ENCODE measurements at regions not wholly inside any gene's neighbourhood (a gene's known extent, or its start where the extent isn't known, plus 50 kb on each side); places are given as distances from the start of the nearest gene placed in this dataset.

- no peak for DNase-seq
Observed at GRCh38 chr2:185152186-185152585, 553.9 kb downstream of the ZNF804A start.

GRCh38 chr2:185161701-185162100 lies 563.4 kb downstream of the ZNF804A start:
- DNase-seq, result no peak

- no peak for DNase-seq
Observed at GRCh38 chr2:185174353-185174752, 564.3 kb upstream of the FSIP2 start.

- no peak for DNase-seq
Observed at GRCh38 chr2:185179743-185180142, 558.9 kb upstream of the FSIP2 start.

GRCh38 chr2:185181901-185182300 lies 556.7 kb upstream of the FSIP2 start:
- DNase-seq, result no peak

GRCh38 chr2:185185044-185185443 lies 553.6 kb upstream of the FSIP2 start:
- DNase-seq, result no peak

- DNase-seq, result no peak
Observed at GRCh38 chr2:185187421-185187820, 551.2 kb upstream of the FSIP2 start.

- DNase-seq, result no peak
Observed at GRCh38 chr2:185188656-185189055, 549.9 kb upstream of the FSIP2 start.

- no peak for DNase-seq
Observed at GRCh38 chr2:185201063-185201462, 537.5 kb upstream of the FSIP2 start.

GRCh38 chr2:185202381-185202780 lies 536.2 kb upstream of the FSIP2 start:
- no peak for DNase-seq

- DNase-seq, result no peak
Observed at GRCh38 chr2:185202945-185203528, 535.6 kb upstream of the FSIP2 start.

GRCh38 chr2:185208261-185208660 lies 530.3 kb upstream of the FSIP2 start:
- DNase-seq, result no peak

- no peak for DNase-seq
Observed at GRCh38 chr2:185215497-185215896, 523.1 kb upstream of the FSIP2 start.

- no peak for DNase-seq
Observed at GRCh38 chr2:185219981-185220380, 518.6 kb upstream of the FSIP2 start.

GRCh38 chr2:185222311-185222710 lies 516.3 kb upstream of the FSIP2 start:
- no peak for DNase-seq

GRCh38 chr2:185227391-185227790 lies 511.2 kb upstream of the FSIP2 start:
- no peak for DNase-seq

GRCh38 chr2:185239491-185239890 lies 499.1 kb upstream of the FSIP2 start:
- no peak for DNase-seq

- no peak for DNase-seq
Observed at GRCh38 chr2:185240796-185241195, 497.8 kb upstream of the FSIP2 start.

GRCh38 chr2:185241556-185241955 lies 497.0 kb upstream of the FSIP2 start:
- no peak for DNase-seq

GRCh38 chr2:185242462-185242861 lies 496.1 kb upstream of the FSIP2 start:
- DNase-seq, result no peak

GRCh38 chr2:185245216-185245615 lies 493.4 kb upstream of the FSIP2 start:
- DNase-seq, result no peak

- no peak for DNase-seq
Observed at GRCh38 chr2:185245806-185246205, 492.8 kb upstream of the FSIP2 start.

- no peak for DNase-seq
Observed at GRCh38 chr2:185246717-185247116, 491.9 kb upstream of the FSIP2 start.

GRCh38 chr2:185255566-185255965 lies 483.0 kb upstream of the FSIP2 start:
- DNase-seq, result no peak

GRCh38 chr2:185265747-185266146 lies 472.9 kb upstream of the FSIP2 start:
- no peak for DNase-seq

GRCh38 chr2:185268651-185269050 lies 470.0 kb upstream of the FSIP2 start:
- DNase-seq, result no peak
